ENCODE measurements at regions not wholly inside any gene's neighbourhood (a gene's known extent, or its start where the extent isn't known, plus 50 kb on each side); places are given as distances from the start of the nearest gene placed in this dataset.

DNA sequence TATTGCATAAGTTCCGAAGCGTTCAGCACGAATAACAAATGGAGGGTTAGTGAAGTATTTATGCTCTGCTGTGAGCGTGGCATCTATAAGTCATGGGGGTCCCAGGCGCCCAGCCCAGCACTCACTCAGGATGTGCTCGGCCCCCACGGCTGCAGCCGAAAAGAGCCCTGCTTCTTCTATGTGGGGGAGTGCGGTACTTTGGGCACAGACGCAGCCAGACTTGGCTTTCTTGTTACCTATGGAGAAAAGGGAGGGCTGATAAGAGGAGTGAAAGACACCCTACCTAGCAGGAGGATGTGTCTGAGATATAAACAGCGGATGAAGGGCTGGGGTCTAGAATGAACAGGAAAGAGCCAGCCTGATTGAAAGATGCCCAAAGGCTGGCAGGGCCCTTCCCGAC, 51.4 kb downstream of the MRPL36 start:
- FAIRE-seq (no peak), DNase-seq (ENCODE audit: insufficient read length) (no peak)
- no peak for TF ChIP-seq TAF1 (IDR thresholded peaks at IDR 0.05; ENCODE audit: borderline replicate concordance, low read depth, low read length)

DNA sequence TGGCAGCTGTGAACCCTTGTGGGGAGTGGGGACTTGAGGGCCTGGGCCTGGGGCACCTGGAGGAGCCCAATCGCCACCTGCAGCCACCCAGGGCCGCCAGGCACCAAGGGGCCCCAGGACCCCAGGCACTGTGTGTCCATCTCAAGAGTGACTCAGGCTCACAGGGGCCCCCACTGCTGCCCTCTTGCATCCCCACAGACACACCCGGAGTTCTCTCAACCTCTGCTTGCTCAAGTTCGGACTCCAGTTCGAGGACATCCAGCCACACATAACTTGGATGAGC, 51.9 kb downstream of the MRPL36 start:
- TF ChIP-seq POLR2AphosphoS5 (IDR thresholded peaks at IDR 0.05; ENCODE audit: low read depth, low read length) (no peak), TAF1 (IDR thresholded peaks at IDR 0.05; ENCODE audit: borderline replicate concordance, low read depth, low read length) (no peak), POLR2A (IDR thresholded peaks at IDR 0.05; ENCODE audit: low read depth, low read length) (no peak)
- no peak for DNase-seq (ENCODE audit: insufficient read length)
- no peak for FAIRE-seq

DNA sequence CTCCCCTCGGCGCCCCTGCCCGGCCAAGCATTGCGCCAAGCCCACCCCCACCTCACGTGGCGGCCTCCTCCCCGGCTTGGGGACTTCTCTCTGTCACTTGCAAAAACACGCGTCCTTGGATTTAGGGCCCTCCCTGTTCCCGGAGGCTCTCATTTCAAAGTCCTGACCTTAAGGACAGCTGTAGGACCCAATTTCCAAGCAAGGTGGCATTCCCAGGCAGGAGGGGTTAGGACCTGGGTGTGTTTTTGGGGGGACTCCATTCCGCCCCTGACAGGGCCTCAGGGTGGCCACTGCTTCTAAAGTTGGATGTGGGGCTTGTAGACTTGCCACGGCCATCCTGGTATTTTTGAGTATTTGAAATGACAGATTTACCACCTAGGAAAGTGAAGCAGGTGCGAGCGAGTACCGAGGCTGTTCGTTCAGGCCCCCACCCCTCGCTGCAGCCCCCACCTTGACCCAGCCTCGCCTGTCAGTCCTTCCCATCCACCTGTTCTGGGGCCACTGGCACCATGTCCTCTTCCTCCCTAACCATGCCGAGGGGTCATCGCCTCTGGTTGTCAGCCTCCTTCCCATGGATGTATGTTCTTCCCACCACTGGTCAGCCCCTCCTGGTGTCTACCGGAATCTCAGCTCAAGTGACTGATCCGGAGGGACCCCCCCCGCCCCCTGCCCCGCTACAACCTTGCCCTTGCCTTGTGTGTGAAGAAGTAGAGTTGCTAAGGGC, 52.4 kb downstream of the MRPL36 start:
- DNase-seq (ENCODE audit: insufficient read length) (no peak), FAIRE-seq (no peak)

DNA sequence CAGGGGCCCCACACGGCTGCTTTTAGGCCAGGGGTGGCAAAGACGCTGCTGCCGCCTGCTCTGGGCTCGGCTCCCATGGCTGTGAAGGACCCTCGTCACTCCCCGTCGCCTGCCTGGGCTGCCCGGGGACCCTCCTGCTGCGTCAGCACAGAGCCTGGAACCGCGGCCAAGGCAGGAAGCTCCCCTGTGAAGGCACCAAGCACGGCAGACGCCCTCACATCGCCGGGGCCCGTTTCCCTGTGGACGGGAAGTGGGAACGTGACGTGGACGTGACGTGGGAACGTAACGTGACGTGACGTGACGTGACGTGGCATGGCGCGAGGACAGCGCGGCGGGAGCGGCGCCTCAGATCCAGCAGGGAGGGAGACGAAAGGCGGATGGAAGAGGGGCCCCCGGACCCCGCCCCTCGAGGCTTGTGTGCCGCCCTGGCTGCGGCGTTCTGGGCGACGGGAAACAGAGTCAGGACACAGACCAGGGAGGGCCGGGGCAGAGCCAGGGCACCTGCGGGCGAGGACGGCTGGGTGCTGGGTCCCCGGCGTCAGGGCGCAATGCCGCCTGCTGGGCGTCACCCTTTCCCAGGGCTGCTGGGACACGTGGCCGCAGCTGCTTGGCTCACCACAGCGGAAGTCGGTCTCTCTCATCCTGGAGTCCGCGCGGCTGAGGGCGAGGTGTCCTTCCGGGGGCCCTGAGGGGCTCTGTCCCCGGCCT, 53.1 kb downstream of the MRPL36 start:
- TF ChIP-seq TAF1 (IDR thresholded peaks at IDR 0.05; ENCODE audit: borderline replicate concordance, low read depth, low read length) (no peak), POLR2A (IDR thresholded peaks at IDR 0.05; ENCODE audit: low read depth, low read length) (no peak), POLR2AphosphoS5 (IDR thresholded peaks at IDR 0.05; ENCODE audit: low read depth, low read length) (no peak)
- FAIRE-seq (no peak), DNase-seq (ENCODE audit: insufficient read length) (no peak)

More for the DNA sequence above, 52.4 kb downstream of the MRPL36 start:
- TF ChIP-seq POLR2AphosphoS5 (IDR thresholded peaks at IDR 0.05; ENCODE audit: low read depth, low read length) (no peak), TAF1 (IDR thresholded peaks at IDR 0.05; ENCODE audit: borderline replicate concordance, low read depth, low read length) (no peak), POLR2A (IDR thresholded peaks at IDR 0.05; ENCODE audit: low read depth, low read length) (no peak)

DNA sequence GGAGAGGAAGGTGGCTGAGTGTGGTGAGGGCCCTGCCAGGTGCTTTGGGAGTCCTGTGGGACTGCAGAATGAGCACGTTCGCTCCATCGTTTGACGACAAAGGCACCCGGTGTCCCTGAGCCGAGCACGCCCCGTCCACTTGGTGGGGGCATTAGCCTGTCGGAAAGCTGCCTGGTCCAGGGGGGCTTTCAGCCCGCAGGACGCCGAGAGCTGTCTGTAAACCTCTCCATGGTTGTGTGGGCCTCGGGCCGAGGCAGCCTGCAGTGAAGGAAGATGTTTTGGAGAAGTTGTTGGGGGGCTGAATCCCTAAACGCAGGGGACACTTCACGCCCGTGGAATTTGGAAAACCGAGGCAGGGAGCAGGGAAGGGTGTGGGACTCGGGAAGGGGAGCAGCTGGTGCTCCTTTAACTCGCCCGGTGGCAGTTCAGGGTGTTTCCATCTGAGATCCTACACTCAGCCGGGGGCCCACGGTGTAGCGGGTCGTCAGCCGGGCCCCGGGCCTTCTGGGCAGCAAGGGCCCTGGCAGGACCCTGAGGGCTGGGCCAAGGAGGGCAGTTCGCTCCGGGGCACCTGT, 53.8 kb downstream of the MRPL36 start:
- no peak for DNase-seq (ENCODE audit: insufficient read length)
- TF ChIP-seq TAF1 (IDR thresholded peaks at IDR 0.05; ENCODE audit: borderline replicate concordance, low read depth, low read length) (no peak), POLR2AphosphoS5 (IDR thresholded peaks at IDR 0.05; ENCODE audit: low read depth, low read length) (no peak), POLR2A (IDR thresholded peaks at IDR 0.05; ENCODE audit: low read depth, low read length) (no peak)
- FAIRE-seq = no peak

DNA sequence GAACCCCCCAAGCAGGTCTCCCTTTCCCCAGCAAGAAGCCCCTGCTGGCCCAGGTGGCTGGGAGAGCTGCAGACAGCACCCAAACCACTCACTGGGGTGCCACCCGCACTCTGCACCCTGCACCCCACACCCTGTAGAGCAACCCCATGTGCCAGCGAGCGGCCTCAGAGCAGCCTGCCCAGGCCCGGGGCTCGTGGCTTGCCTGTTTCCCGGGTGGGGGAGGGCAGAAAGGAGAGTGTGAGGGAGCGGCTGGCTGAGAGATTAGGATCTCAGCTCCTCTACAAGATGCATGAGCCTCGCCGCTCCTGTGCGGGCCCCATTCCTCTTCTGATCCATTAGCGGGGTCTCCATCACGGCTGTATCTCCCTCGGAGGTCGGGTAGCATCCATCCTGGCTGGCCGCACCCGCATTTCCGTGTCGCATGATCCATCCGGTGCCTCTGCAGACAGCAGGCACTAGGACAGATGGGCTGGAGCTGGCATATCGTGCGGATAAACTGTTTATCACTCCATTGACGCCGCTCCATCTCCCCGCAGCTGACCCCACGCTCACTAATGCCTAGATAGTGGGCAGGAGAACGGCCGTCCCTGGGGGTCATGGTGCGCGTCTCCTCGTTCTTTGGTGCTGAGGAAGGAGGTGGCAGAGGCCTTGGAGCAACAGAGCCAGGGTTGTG, 54.4 kb downstream of the MRPL36 start:
- no peak for TF ChIP-seq POLR2AphosphoS5 (IDR thresholded peaks at IDR 0.05; ENCODE audit: low read depth, low read length)
- no peak for TF ChIP-seq TAF1 (IDR thresholded peaks at IDR 0.05; ENCODE audit: borderline replicate concordance, low read depth, low read length)
- no peak for TF ChIP-seq POLR2A (IDR thresholded peaks at IDR 0.05; ENCODE audit: low read depth, low read length)
- FAIRE-seq = no peak

DNA sequence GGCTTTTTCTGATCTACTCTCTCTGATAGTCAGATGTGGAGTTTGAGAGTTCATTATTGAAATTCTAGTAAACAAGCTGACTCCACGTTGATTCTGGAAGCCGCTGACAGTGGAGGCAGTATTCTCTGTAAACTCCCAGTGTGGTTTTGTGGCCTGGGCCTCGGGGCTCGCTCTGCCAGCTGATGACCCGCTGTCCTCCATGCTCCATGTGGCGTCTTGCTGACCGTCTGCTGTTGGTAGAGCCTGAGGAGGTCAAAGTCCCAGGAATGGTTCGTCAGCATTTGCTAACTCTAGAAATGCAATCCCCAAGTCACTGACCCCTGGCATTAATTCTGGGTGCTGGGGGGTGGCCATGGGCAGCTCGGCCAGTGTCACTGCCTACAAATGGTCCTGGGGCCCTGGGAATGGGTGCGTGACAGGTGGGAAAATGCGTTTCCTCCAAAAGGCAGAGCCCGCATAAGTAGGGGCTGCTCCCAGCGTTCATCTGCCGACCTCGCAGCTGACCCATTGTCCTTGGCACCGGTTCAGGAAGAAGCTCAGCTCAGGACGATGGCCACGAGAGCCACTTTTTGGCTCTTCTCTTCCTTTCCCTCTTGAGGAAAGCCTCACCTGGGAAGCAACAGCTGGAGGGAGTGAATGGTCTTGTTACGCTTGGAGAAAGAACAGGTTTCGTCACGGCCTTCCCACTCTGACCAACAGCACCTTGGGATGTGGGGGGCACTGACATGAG, 55.1 kb downstream of the MRPL36 start:
- no peak for TF ChIP-seq POLR2AphosphoS5 (IDR thresholded peaks at IDR 0.05; ENCODE audit: low read depth, low read length)
- TF ChIP-seq TAF1 (IDR thresholded peaks at IDR 0.05; ENCODE audit: borderline replicate concordance, low read depth, low read length) = no peak
- no peak for TF ChIP-seq POLR2A (IDR thresholded peaks at IDR 0.05; ENCODE audit: low read depth, low read length)
- FAIRE-seq (no peak), DNase-seq (ENCODE audit: insufficient read length) (no peak)

More for the DNA sequence above, 54.4 kb downstream of the MRPL36 start:
- DNase-seq (ENCODE audit: insufficient read length) = no peak

DNA sequence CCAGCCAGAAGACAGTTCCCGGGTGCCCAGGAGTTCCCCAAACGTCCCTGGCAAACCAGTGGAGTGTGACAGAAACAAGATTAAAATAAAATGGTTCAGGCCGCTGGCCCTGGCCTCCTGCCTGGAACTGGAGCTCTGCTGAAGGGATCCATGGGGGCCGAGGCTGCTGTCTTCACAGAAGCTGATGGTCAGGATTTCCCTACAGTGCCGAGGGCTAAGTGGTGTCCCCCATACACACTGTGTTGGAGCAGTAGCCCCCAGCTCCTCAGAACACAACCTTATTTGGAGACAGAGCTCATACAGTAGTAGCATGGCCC, 55.9 kb downstream of the MRPL36 start:
- no peak for DNase-seq (ENCODE audit: insufficient read length)
- no peak for FAIRE-seq
- TF ChIP-seq POLR2A (IDR thresholded peaks at IDR 0.05; ENCODE audit: low read depth, low read length) (no peak), TAF1 (IDR thresholded peaks at IDR 0.05; ENCODE audit: borderline replicate concordance, low read depth, low read length) (no peak), POLR2AphosphoS5 (IDR thresholded peaks at IDR 0.05; ENCODE audit: low read depth, low read length) (no peak)

DNA sequence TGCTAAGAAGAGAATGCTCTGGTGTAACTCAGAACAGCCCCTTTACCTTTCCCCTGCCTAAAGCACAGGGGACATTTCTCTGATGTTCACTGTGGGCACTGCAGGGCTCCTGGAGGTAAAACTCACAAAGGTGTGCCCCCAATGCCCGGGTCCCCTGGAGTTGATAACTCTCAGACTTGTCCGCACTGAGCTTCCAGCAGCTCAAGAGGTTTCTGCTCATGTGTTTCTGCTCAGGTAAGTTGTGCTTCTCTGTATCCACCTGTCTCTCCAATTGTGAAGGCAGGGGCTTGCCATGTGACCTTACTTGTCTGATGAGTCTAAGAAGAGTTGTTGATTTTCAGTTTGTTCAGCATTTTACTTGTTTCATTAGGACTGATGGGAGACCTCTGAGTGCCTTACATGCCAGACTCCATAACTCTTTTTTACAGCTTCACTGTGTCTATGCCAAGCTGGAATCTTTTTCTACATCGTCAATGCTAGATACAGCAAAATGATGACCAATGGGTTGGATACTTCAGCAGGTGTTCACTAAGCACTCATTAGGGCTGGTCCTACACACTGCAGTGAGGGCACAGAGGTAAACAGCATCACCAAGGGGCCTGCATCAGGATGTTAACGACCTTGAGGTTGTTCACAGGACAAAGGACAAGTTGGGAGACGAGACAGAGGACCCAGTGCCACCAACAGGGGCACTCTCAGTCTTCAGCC, 56.4 kb downstream of the MRPL36 start:
- no peak for DNase-seq (ENCODE audit: insufficient read length)
- FAIRE-seq = no peak
- TF ChIP-seq TAF1 (IDR thresholded peaks at IDR 0.05; ENCODE audit: borderline replicate concordance, low read depth, low read length) (no peak), POLR2AphosphoS5 (IDR thresholded peaks at IDR 0.05; ENCODE audit: low read depth, low read length) (no peak), POLR2A (IDR thresholded peaks at IDR 0.05; ENCODE audit: low read depth, low read length) (no peak)

DNA sequence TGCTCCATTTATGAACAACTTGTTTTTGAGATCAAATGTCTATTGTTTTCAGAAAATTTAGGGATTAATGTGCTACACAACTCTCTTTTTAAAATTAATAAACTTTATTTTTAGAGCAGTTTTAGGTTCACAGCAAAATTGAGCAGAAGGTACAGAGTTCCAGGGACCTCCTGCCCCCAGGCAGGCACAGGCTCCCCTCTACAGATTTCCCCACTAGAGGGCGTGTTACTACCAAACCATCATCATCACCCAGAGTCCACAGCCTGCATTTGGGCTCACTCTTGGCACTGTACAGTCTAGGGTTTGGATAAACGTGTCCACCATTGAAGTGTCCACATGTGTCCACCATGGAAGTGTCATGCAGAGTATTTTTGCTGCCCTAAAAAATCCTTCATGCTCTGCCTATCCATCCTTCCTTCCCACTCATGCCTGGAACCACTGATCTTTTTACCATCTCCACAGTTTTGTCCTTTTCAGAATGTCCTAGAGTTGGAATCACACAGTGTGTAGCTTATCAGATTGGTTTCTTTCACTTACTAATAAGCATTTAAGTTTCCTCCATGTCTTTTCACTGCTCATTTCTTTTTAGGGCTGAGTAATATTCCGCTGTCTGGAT, 61.7 kb downstream of the MRPL36 start:
- DNase-seq (ENCODE audit: insufficient read length) (no peak), FAIRE-seq (no peak)
- no peak for TF ChIP-seq POLR2AphosphoS5 (IDR thresholded peaks at IDR 0.05; ENCODE audit: low read depth, low read length)
